H1 (cell line): ENCODE measurements at regions not wholly inside any gene's neighbourhood (a gene's known extent, or its start where the extent isn't known, plus 50 kb on each side); places are given as distances from the start of the nearest gene placed in this dataset.

ENCODE experiments used
- HDAC2 ChIP-seq, 2 experiments: fragments of 300-600 bp in 1 of 2; sonication (generic) in 1 of 2; IDR thresholded peaks; 2 replicates each; pipeline ENCODE4 v1.6.1; 2011 to 2012; ENCODE audit warnings: low read depth in 2 of 2, low read length in 2 of 2, mild to moderate bottlenecking in 2 of 2, moderate library complexity in 2 of 2, borderline replicate concordance in 1 of 2, inconsistent platforms in 1 of 2
- KDM1A ChIP-seq: fragments of 200-600, 300-600 bp; sonication (generic); IDR thresholded peaks from 2 replicates; pipeline ENCODE4 v1.7.1; 2016; ENCODE audit warnings: mild to moderate bottlenecking, low read length, borderline replicate concordance
- RFX5 ChIP-seq: IDR thresholded peaks from 2 replicates; pipeline ENCODE4 v1.6.1; 2011; ENCODE audit warnings: low read depth, low read length, improper control_type of control experiment, borderline replicate concordance

- TF ChIP-seq KDM1A = no peak
- no peak for TF ChIP-seq HDAC2 (IDR thresholded peaks at IDR 0.05; ENCODE audit: borderline replicate concordance in 1 of 2, low read depth in 2 of 2, low read length in 2 of 2)
- TF ChIP-seq RFX5 = no peak
- TF ChIP-seq, all 59 proteins: peak for 0
These were observed 213.9 kb upstream of the SLITRK1 start (continued) for GRCh38 chr13:84096216-84096615.
